Activated naive CD8-positive, alpha-beta T cell treated with anti-CD3 and anti-CD28 coated beads, Interleukin-2, amount 50 U/mL, for 24 hours (primary cell): ENCODE measurements at regions not wholly inside any gene's neighbourhood (a gene's known extent, or its start where the extent isn't known, plus 50 kb on each side); places are given as distances from the start of the nearest gene placed in this dataset.

Experiments used
- ATAC-seq: fragments of 150-1000 bp; cut with Tn5 transposase; one replicate; pipeline ENCODE4 v1.10.0; 2021
- DNase-seq: peaks from one replicate; pipeline ENCODE4 v3.0.0; 2021
- H3K27ac Mint-ChIP-seq: one replicate; pipeline ENCODE4 v1.8.0; 2021; ENCODE audit warnings: mild to moderate bottlenecking, mixed read lengths
- H3K27me3 Mint-ChIP-seq: one replicate; pipeline ENCODE4 v1.8.0; 2021; ENCODE audit warnings: mixed read lengths
- H3K36me3 Mint-ChIP-seq: one replicate; pipeline ENCODE4 v1.8.0; 2021; ENCODE audit warnings: low read depth, mixed read lengths
- H3K4me1 Mint-ChIP-seq: one replicate; pipeline ENCODE4 v1.8.0; 2021; ENCODE audit warnings: mixed read lengths
- H3K4me3 Mint-ChIP-seq: one replicate; pipeline ENCODE4 v1.8.0; 2021; ENCODE audit warnings: mild to moderate bottlenecking, moderate library complexity, mixed read lengths
- H3K9me3 Mint-ChIP-seq: one replicate; pipeline ENCODE4 v1.8.0; 2021; ENCODE audit warnings: mixed read lengths

DNA sequence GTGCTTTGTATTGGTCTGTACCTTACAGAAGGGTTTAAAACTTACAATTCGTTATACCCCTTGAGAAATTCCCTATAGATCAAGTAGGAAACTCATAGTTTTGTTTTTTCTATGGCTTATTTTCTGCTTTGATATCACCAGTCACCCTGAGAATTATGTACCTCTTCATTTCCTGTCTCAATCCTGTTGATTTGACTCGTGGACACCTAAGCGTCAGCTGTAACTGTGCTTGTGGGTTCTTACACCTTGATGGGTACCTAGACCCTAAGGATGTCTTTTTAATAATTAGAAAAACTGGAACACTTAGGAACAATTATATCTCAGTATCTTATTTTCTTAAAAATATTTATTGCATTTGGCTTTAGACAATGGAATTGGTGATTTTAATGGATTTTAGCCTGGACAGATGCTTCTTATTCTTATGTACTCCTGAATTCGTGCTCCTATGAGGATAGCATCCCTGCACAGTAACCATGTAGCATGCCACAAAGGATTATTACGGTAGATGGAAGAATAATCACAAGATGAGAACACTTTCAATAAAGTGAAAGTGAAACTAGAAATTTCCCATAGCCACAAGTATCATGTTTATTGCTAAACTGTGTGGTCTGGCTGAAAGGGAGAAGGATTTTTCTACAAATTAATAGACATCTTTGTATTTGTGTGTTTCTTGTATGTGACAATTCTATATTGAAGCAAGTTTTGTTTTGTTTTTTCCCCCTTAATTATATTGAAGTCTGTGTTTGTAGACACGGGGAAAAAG, 1920.3 kb upstream of the WWC1 start:
- no peaks in the 10 kb centered on the region for H3K27me3 Mint-ChIP-seq
- H3K9me3 Mint-ChIP-seq: no peaks in the 10 kb centered on the region
- no peaks in the 10 kb centered on the region for H3K36me3 Mint-ChIP-seq
- no peak overlapping the region for H3K27ac Mint-ChIP-seq
- ATAC-seq: no peak
- no peak overlapping the region for H3K4me3 Mint-ChIP-seq
- no peak for DNase-seq
- no peaks in the 10 kb centered on the region for H3K4me1 Mint-ChIP-seq

DNA sequence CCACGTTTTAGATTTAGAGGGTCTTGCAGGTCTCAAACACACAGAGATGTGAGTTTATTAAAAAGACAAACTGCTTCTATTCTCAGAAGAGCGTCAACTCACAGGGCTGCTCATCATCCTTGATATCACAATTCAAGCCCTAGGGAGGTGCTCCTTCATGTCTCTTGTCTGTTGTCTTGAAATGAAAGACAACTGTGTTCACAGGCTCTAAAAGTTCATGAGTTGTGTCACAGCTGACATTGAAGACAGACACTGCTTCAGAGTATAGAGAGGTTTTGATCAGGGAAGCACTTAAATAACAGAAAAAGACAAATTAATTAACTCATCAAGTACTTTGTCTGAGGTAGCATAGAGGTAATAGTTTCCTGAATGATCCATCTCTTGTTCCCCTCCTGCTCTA, 1917.6 kb upstream of the WWC1 start:
- Mint-ChIP-seq H3K27ac (no peak overlapping the region), H3K27me3 (no peaks in the 10 kb centered on the region), H3K4me1 (no peaks in the 10 kb centered on the region), H3K4me3 (no peak overlapping the region), H3K36me3 (no peaks in the 10 kb centered on the region), H3K9me3 (peaks cover 3% of the 10 kb centered on the region)
- DNase-seq (no peak), ATAC-seq (no peak)

DNA sequence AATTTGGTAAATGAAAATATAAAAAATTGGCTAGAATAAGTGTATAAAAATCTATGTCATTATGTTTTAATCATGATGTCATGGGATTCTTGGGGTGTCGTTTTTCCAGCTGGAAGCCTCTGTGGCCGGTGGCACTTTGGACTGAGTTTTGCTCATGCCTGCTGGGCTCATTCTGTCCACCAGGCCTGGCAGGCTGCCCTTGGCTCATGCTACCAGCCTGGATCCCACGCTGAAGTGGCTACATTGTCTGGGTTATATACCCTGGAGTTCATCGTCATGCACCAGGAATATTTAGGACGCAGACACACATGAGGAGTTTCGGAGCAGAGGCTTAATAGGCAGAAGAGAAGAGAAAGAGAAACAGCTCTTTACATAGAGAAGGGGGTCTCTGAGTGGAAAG, 1913.7 kb upstream of the WWC1 start:
- no peaks in the 10 kb centered on the region for H3K27me3 Mint-ChIP-seq

DNA sequence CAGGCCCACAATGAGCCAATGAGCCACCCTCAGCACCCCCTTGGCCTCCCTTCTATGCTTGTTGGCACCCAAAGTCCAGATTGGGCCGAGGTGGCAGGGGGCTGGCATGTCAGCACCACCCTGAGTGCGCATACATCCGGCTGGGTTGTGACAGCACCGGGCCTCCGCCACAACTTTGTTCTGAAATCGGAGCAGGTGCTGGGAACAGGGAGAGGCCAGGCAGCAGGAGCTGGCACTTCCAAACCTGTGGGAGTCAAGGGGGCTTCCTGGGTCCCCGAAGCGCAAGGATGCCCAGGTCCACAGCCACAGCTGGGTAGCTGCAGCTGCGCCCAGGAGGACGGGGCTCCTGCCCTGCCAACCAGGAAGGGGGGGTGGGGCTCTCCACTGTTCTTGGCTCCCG, 1911.9 kb upstream of the WWC1 start:
- Mint-ChIP-seq H3K27me3 (no peaks in the 10 kb centered on the region), H3K4me3 (no peak overlapping the region), H3K27ac (no peak overlapping the region), H3K36me3 (no peaks in the 10 kb centered on the region), H3K4me1 (no peaks in the 10 kb centered on the region), H3K9me3 (peaks cover 3% of the 10 kb centered on the region)
- DNase-seq (no peak), ATAC-seq (no peak)

More for the DNA sequence above, 1913.7 kb upstream of the WWC1 start:
- Mint-ChIP-seq H3K27ac (no peak overlapping the region), H3K9me3 (peaks cover 3% of the 10 kb centered on the region), H3K4me3 (no peak overlapping the region), H3K4me1 (no peaks in the 10 kb centered on the region), H3K36me3 (no peaks in the 10 kb centered on the region)
- DNase-seq (no peak), ATAC-seq (no peak)

DNA sequence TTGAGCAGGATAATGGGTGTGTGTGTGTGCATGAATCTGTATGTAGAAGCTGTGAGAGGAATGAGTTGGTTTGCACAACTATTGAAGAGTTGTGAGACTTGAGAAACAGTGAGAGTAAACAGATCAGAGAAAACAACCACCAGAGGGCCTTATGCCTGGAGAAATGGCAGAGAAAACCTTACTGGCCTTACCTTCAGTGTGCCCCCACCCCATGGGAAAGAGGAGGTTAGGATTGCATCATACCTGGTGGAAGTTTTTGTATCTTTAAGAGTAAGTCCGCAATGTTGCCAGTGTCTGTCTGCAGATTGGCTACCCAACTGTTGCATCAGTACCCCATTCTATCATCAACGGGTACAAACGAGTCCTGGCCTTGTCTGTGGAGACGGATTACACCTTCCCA, 1909.4 kb upstream of the WWC1 start:
- H3K27me3 Mint-ChIP-seq: no peaks in the 10 kb centered on the region
- H3K9me3 Mint-ChIP-seq: peaks cover 7% of the 10 kb centered on the region
- ATAC-seq (no peak), DNase-seq (no peak)
- H3K36me3 Mint-ChIP-seq: no peaks in the 10 kb centered on the region
- H3K4me3 Mint-ChIP-seq: no peak overlapping the region
- H3K27ac Mint-ChIP-seq: no peak overlapping the region
- no peaks in the 10 kb centered on the region for H3K4me1 Mint-ChIP-seq

DNA sequence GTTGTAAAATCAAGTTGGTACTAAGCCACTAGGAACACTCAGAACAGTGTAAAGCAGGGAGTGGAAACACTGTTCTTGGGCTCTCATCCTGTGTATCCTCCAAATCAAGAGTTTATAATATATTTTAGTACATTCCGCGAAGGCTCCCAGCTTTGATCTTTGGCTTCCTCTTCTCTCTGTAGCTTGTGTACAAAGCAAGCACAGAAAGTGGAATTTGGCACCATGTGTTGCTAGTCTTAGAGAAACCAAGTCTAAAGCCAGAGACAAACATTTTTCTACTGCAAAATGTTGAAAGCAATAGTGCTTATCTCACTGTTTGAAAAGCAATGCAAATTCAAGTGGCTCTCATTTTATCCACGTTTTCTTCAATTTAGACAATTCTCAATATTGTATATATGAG, 1893.3 kb upstream of the WWC1 start:
- no peak overlapping the region for H3K27ac Mint-ChIP-seq
- no peaks in the 10 kb centered on the region for H3K27me3 Mint-ChIP-seq
- H3K9me3 Mint-ChIP-seq: peaks cover 18% of the 10 kb centered on the region
- no peak for ATAC-seq
- H3K4me3 Mint-ChIP-seq: no peak overlapping the region
- DNase-seq: no peak
- H3K36me3 Mint-ChIP-seq: no peaks in the 10 kb centered on the region
- no peaks in the 10 kb centered on the region for H3K4me1 Mint-ChIP-seq

DNA sequence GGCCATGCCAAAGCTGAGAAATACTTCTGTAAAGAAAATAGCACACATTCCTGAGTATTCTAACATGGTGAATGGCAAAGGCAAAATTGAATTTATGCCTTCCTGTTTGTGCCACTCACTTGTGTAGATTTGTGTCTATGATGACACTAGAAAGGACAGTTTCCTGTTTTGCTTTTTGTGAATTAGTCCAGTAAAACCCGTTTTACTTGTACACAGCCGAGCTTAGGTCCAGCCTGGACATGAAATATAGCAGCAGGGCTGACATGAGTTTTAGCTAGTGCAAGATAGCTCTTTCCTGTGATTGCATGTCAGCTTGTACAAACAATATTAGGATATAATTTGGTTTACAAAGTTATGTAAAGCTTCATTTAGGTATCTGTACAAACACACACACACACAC, 1891.7 kb upstream of the WWC1 start:
- Mint-ChIP-seq H3K4me3 (no peak overlapping the region), H3K27ac (no peak overlapping the region), H3K4me1 (no peaks in the 10 kb centered on the region), H3K9me3 (peaks cover 9% of the 10 kb centered on the region), H3K36me3 (no peaks in the 10 kb centered on the region), H3K27me3 (no peaks in the 10 kb centered on the region)
- ATAC-seq (no peak), DNase-seq (no peak)

DNA sequence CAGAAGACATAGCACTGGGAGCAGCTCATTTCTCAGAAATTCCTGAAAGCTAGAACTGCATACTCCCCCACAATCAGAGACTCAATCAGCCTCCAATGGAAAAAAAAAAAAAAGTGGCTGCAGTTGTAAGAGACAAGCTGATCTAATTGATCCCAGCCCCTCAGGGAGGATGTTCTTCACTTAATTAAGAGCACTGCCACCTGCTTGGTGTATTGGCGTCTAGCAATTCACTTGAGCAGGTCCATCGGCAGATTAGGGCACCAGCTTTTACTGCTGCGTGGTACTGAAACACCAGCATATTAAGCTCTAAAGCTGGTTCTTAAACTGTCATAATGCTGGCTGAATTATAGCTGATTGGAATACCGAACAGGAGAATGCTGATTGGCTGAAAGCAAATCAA, 1890.1 kb upstream of the WWC1 start:
- Mint-ChIP-seq H3K9me3 (peaks cover 3% of the 10 kb centered on the region), H3K27ac (no peak overlapping the region), H3K27me3 (no peaks in the 10 kb centered on the region)

DNA sequence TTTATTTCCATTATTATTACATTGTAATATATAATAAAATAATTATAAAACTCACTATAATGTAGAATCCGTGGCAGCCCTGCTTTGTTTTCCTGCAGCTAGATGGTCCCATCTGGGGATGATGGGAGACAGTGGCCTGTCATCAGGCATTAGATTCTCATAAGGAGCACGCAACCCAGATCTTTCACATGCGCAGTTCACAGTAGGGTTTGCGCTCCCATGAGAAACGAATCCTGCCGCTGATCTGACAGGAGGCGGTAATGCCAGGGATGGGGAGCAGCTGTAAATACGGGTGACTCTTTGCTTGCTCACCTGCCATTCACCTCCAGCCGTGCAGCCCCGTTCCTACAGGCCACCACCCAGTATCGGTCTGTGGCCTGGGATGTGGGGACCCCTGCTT, 1879.3 kb upstream of the WWC1 start:
- DNase-seq (no peak), ATAC-seq (no peak)
- Mint-ChIP-seq H3K27me3 (no peaks in the 10 kb centered on the region), H3K4me3 (no peak overlapping the region), H3K9me3 (peaks cover 21% of the 10 kb centered on the region), H3K27ac (no peak overlapping the region), H3K36me3 (no peaks in the 10 kb centered on the region), H3K4me1 (no peaks in the 10 kb centered on the region)

More for the DNA sequence above, 1890.1 kb upstream of the WWC1 start:
- no peak overlapping the region for H3K4me3 Mint-ChIP-seq
- DNase-seq: no peak
- H3K36me3 Mint-ChIP-seq: no peaks in the 10 kb centered on the region
- H3K4me1 Mint-ChIP-seq: no peaks in the 10 kb centered on the region
- ATAC-seq: no peak

DNA sequence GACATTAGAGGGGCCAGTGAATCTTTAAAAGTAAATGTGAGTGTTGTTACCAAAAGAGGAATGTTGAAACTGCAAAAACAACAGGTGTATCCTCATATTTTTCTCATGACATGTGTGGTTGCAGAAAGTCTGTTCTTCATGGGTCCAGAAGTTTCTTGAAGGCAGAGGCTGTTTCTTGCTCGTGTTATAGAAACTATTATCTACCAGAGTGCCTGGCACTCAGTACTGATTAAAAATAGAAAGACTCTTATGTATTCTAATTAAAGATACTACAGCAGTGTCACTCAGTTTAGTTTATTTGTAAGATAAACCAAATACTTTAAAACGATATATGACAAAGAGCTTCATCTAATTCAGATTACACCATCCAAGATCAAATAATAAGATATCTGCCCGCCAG, 1864.2 kb upstream of the WWC1 start:
- peaks cover 11% of the 10 kb centered on the region for H3K9me3 Mint-ChIP-seq
- H3K4me1 Mint-ChIP-seq: no peaks in the 10 kb centered on the region
- H3K27me3 Mint-ChIP-seq: no peaks in the 10 kb centered on the region
- no peaks in the 10 kb centered on the region for H3K36me3 Mint-ChIP-seq
- DNase-seq (no peak), ATAC-seq (no peak)
- H3K4me3 Mint-ChIP-seq: no peak overlapping the region
- no peak overlapping the region for H3K27ac Mint-ChIP-seq

DNA sequence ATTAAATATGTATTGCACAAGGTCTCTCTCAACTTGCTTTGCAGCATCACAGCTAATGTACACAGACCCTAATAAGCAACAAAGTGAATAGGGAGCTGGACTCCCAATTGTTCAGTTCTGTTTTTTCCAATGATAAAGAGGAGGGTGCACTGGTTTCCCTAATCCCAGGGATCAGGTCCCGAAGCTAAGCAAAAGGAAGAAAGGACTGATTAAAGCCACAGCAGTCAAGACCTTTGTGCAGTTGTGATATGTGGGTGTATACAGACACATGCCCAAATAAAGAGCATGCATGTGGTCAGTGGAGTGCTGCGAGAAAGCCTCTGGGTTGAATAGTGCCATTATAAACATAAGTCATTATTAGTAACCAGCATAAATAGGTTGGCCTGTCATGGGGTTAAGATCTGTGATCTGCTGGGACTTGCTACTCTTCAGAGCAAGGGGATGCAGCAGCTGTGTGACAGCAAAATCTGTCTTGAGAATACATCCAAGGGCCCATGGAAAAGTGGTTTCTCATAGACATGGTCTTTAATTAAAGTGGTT, 1863.1 kb upstream of the WWC1 start:
- Mint-ChIP-seq H3K27me3 (no peaks in the 10 kb centered on the region), H3K4me3 (no peak overlapping the region), H3K4me1 (no peaks in the 10 kb centered on the region), H3K27ac (no peak overlapping the region), H3K36me3 (no peaks in the 10 kb centered on the region), H3K9me3 (peaks cover 14% of the 10 kb centered on the region)
- ATAC-seq: no peak
- DNase-seq: no peak

DNA sequence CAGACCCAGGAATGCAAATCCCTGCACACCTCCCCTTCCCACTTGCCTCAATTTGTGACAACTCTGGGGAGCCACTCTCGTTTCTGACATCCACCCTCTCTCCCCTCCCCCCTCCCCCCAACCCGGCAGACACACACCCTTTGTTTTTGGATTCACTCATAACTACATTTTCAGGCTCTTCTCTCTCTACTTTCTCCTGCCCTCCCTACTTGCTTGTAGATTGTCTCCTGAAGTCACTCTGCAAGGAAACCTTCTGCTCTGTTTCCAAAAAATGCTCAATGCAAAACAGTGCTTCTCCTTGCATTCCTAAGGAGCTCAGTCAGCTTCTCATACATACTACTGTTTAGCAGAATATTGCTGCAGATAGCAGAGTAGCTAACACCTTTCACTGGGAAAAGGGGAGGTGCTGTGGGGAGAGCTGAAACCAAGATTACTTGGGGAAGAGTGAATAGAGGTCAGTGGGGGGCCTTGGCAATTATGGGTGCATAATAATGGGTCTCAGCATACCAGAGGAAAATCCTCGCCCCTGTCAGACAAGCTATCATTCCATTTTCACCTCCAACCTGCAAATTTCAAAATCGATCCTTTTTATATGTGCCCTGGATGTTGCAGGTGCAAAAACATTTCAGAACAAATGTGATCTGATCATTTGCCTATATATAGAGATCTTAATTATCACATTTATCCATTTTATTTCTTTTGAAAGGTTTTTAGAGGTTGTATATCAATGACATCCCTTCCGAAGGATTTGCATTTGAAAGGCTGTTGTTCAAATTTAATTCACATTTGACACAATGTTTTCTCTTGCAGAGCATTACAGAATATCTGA, 1860.7 kb upstream of the WWC1 start:
- DNase-seq (no peak), ATAC-seq (no peak)
- H3K27ac Mint-ChIP-seq: no peak overlapping the region
- H3K4me3 Mint-ChIP-seq: no peak overlapping the region
- H3K36me3 Mint-ChIP-seq: no peaks in the 10 kb centered on the region
- H3K4me1 Mint-ChIP-seq: no peaks in the 10 kb centered on the region
- H3K9me3 Mint-ChIP-seq: peaks cover 20% of the 10 kb centered on the region
- H3K27me3 Mint-ChIP-seq: no peaks in the 10 kb centered on the region

DNA sequence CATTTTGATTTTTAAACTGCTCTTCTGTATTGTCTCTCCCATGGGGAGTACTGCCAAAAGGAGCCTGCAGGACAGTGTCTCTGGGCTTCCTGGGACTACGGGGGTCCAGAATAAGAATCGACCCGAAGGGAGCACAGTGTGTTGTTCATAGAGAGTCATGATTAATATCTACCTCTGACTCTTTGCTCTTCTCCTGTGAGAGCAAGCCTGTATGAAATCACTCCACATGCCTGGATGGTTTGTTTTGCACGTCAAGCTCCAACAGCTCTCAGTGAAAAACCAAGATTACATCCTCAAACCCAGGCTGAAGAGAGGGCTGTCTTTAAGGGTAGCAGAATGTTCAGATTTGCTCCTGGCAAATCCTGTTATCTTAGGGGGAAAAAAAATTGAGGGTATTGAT, 1860.0 kb upstream of the WWC1 start:
- Mint-ChIP-seq H3K9me3 (peaks cover 19% of the 10 kb centered on the region), H3K27me3 (no peaks in the 10 kb centered on the region), H3K36me3 (no peaks in the 10 kb centered on the region), H3K4me1 (no peaks in the 10 kb centered on the region), H3K27ac (no peak overlapping the region), H3K4me3 (no peak overlapping the region)
- ATAC-seq (no peak), DNase-seq (no peak)

DNA sequence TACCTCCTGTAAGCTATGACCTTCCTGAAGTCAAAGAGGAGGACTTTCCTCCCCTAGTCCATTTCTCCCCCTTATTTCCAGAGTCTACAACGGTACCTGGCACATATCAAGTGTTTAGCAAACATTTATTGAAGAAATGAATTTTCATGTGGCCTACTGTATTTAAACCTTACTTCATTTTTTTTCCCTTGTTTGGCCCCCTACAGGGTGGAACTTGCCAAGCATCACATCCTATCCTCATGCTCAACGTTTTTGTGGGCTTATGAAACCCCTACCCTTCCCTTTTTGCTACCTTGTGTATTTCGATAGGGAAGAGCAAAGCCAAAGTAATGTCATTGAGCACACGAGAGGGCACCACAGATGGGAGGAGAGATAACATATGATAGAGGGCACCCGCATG, 1857.8 kb upstream of the WWC1 start:
- no peaks in the 10 kb centered on the region for H3K27me3 Mint-ChIP-seq
- ATAC-seq (no peak), DNase-seq (no peak)
- H3K27ac Mint-ChIP-seq: no peak overlapping the region
- no peak overlapping the region for H3K4me3 Mint-ChIP-seq
- peaks cover 20% of the 10 kb centered on the region for H3K9me3 Mint-ChIP-seq
- H3K4me1 Mint-ChIP-seq: no peaks in the 10 kb centered on the region
- no peaks in the 10 kb centered on the region for H3K36me3 Mint-ChIP-seq

DNA sequence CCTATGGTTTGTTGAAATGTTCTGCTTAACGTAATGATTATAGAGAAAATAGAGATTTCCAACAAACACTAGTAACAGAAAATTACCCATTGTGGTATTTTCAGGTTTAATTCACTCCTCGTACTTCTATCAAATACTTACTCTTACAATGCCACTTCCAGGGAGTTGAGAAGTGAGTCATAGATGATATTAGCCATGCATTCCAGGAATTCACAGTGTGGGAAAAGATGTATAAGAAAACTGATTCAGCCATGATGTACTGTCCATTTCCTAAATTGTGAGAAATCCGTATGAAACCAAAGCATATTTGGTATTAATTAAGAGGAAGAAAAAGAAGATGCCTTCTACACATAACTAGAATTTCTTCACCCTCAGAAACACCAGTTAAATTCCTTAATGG, 1854.6 kb upstream of the WWC1 start:
- no peak for ATAC-seq
- peaks cover 12% of the 10 kb centered on the region for H3K9me3 Mint-ChIP-seq
- H3K36me3 Mint-ChIP-seq: no peaks in the 10 kb centered on the region
- no peak overlapping the region for H3K4me3 Mint-ChIP-seq
- DNase-seq: no peak
- H3K4me1 Mint-ChIP-seq: no peaks in the 10 kb centered on the region
- no peaks in the 10 kb centered on the region for H3K27me3 Mint-ChIP-seq
- no peak overlapping the region for H3K27ac Mint-ChIP-seq
